ENCODE measurements at regions not wholly inside any gene's neighbourhood (a gene's known extent, or its start where the extent isn't known, plus 50 kb on each side); places are given as distances from the start of the nearest gene placed in this dataset.

- ATAC-seq (ENCODE audit: poor library complexity) (no peak), DNase-seq (no peak)
- no peaks in the 10 kb centered on the region for H3K27me3 ChIP-seq (ENCODE audit: control insufficient read depth in 1 of 2, insufficient read depth in 2 of 2, low read length in 2 of 2)
- no peaks in the 10 kb centered on the region for H3K4me1 Mint-ChIP-seq (ENCODE audit: low read depth)
- peaks cover 14% of the 10 kb centered on the region for H3K27me3 Mint-ChIP-seq
- TF ChIP-seq CTCF (IDR thresholded peaks at IDR 0.05): no peak
- CTCF ChIA-PET: no interaction called here
- H3K36me3 ChIP-seq (ENCODE audit: insufficient read depth, low read length): no peaks in the 10 kb centered on the region
- H3K4me3 Mint-ChIP-seq: no peak overlapping the region
- H3K36me3 Mint-ChIP-seq (ENCODE audit: low read depth): no peaks in the 10 kb centered on the region
- no peaks in the 10 kb centered on the region for H3K9me3 ChIP-seq (ENCODE audit: control insufficient read depth in 1 of 2, insufficient read depth in 1 of 2, low read length in 2 of 2)
- no peak overlapping the region for H3K4me3 ChIP-seq (ENCODE audit: low read length)
- H3K27ac Mint-ChIP-seq: no peak overlapping the region
- POLR2A ChIA-PET: interaction anchor here (0.6 kb wide), 1 partner anchor 13 kb away, joined by 4 read pairs; no protein-coding TSS in a partner anchor
- no peaks in the 10 kb centered on the region for H3K4me1 ChIP-seq (ENCODE audit: insufficient read depth, low read length)
- no peaks in the 10 kb centered on the region for H3K9me3 Mint-ChIP-seq
- H3K27ac ChIP-seq (ENCODE audit: low read depth in 1 of 2, low read length in 2 of 2): no peak overlapping the region
- intact Hi-C loops (cut with DNase I, micrococcal nuclease): no loop called here
Measured at GRCh38 chr16:80208015-80208414, 332.8 kb upstream of the DYNLRB2 start.

- TF ChIP-seq CTCF (IDR thresholded peaks at IDR 0.05): no peak
- H3K4me1 Mint-ChIP-seq (ENCODE audit: low read depth): no peaks in the 10 kb centered on the region
- Histone ChIP-seq H3K27me3 (ENCODE audit: control insufficient read depth in 1 of 2, insufficient read depth in 2 of 2, low read length in 2 of 2) (no peaks in the 10 kb centered on the region), H3K4me3 (ENCODE audit: low read length) (no peak overlapping the region), H3K4me1 (ENCODE audit: insufficient read depth, low read length) (no peaks in the 10 kb centered on the region), H3K9me3 (ENCODE audit: control insufficient read depth in 1 of 2, insufficient read depth in 1 of 2, low read length in 2 of 2) (no peaks in the 10 kb centered on the region), H3K36me3 (ENCODE audit: insufficient read depth, low read length) (no peaks in the 10 kb centered on the region), H3K27ac (ENCODE audit: low read depth in 1 of 2, low read length in 2 of 2) (no peak overlapping the region)
- ChIA-PET POLR2A (no interaction called here), CTCF (no interaction called here)
- no peaks in the 10 kb centered on the region for H3K36me3 Mint-ChIP-seq (ENCODE audit: low read depth)
- H3K4me3 Mint-ChIP-seq: no peak overlapping the region
- intact Hi-C loops (cut with DNase I, micrococcal nuclease): no loop called here
- no peak for ATAC-seq (ENCODE audit: poor library complexity)
- no peak overlapping the region for H3K27ac Mint-ChIP-seq
- DNase-seq: no peak
- H3K9me3 Mint-ChIP-seq: no peaks in the 10 kb centered on the region
- no peaks in the 10 kb centered on the region for H3K27me3 Mint-ChIP-seq
Measured at GRCh38 chr16:80203821-80204220, 337.0 kb upstream of the DYNLRB2 start.

GRCh38 chr16:80202831-80203413, 337.9 kb upstream of the DYNLRB2 start:
- no peak overlapping the region for H3K4me3 ChIP-seq (ENCODE audit: low read length)
- no peaks in the 10 kb centered on the region for H3K36me3 ChIP-seq (ENCODE audit: insufficient read depth, low read length)
- no peaks in the 10 kb centered on the region for H3K9me3 ChIP-seq (ENCODE audit: control insufficient read depth in 1 of 2, insufficient read depth in 1 of 2, low read length in 2 of 2)
- H3K4me1 Mint-ChIP-seq (ENCODE audit: low read depth): no peaks in the 10 kb centered on the region
- DNase-seq (no peak), ATAC-seq (ENCODE audit: poor library complexity) (no peak)
- POLR2A ChIA-PET: no interaction called here
- no peaks in the 10 kb centered on the region for H3K36me3 Mint-ChIP-seq (ENCODE audit: low read depth)
- H3K27me3 ChIP-seq (ENCODE audit: control insufficient read depth in 1 of 2, insufficient read depth in 2 of 2, low read length in 2 of 2): no peaks in the 10 kb centered on the region
- no peak overlapping the region for H3K27ac ChIP-seq (ENCODE audit: low read depth in 1 of 2, low read length in 2 of 2)
- no peaks in the 10 kb centered on the region for H3K27me3 Mint-ChIP-seq
- H3K4me1 ChIP-seq (ENCODE audit: insufficient read depth, low read length): no peaks in the 10 kb centered on the region
- H3K4me3 Mint-ChIP-seq: no peak overlapping the region
- no peak for TF ChIP-seq CTCF (IDR thresholded peaks at IDR 0.05)
- intact Hi-C loops (cut with DNase I, micrococcal nuclease): no loop called here
- H3K27ac Mint-ChIP-seq: no peak overlapping the region
- CTCF ChIA-PET: no interaction called here
- H3K9me3 Mint-ChIP-seq: no peaks in the 10 kb centered on the region

All from CD4-positive, alpha-beta T cell (primary cell).